GM23338 (cell line): ENCODE measurements at regions not wholly inside any gene's neighbourhood (a gene's known extent, or its start where the extent isn't known, plus 50 kb on each side); places are given as distances from the start of the nearest gene placed in this dataset.

Experiments used
- ATAC-seq: fragments of 200-7000 bp; cut with Tn5 transposase; 3 replicates; pipeline ENCODE4 v1.9.1; 2020
- DNase-seq: peaks from one replicate; pipeline ENCODE4 v3.0.0-alpha.2; 2015; ENCODE audit warnings: low spot score
- H2AFZ ChIP-seq: fragments of 200-600 bp; sonication (generic); 2 replicates; pipeline ENCODE4 v1.8.0; 2016; ENCODE audit warnings: antibody characterized with exemption, mild to moderate bottlenecking, moderate library complexity
- H3F3A ChIP-seq: fragments of 200-600 bp; sonication (generic); replicated peaks from 2 replicates; pipeline ENCODE4 v1.8.0; 2017; ENCODE audit warnings: antibody characterized with exemption, mixed run types, low read depth
- H3K27ac ChIP-seq: fragments of 200-600 bp; sonication (generic); 2 replicates; pipeline ENCODE4 v1.6.1; 2016; ENCODE audit warnings: low read depth
- H3K27me3 ChIP-seq: fragments of 200-600 bp; sonication (generic); 2 replicates; pipeline ENCODE4 v1.8.0; 2016; ENCODE audit warnings: mild to moderate bottlenecking, mixed run types, moderate library complexity; ENCODE audit not compliant: insufficient read depth
- H3K36me3 ChIP-seq: fragments of 200-600 bp; sonication (generic); 2 replicates; pipeline ENCODE4 v1.8.0; 2016; ENCODE audit warnings: mild to moderate bottlenecking; ENCODE audit not compliant: insufficient read depth
- H3K4me1 ChIP-seq: fragments of 200-600 bp; sonication (generic); 2 replicates; pipeline ENCODE4 v1.8.0; 2016; ENCODE audit warnings: mild to moderate bottlenecking, moderate library complexity; ENCODE audit not compliant: insufficient read depth
- H3K4me2 ChIP-seq: fragments of 200-600 bp; sonication (generic); 2 replicates; pipeline ENCODE4 v1.7.1; 2017; ENCODE audit warnings: mixed run types
- H3K4me3 ChIP-seq: fragments of 200-600 bp; sonication (generic); 2 replicates; pipeline ENCODE4 v1.6.1; 2016; ENCODE audit warnings: mixed run types
- H3K79me2 ChIP-seq: fragments of 200-600 bp; sonication (generic); replicated peaks from 2 replicates; pipeline ENCODE4 v1.8.0; 2017; ENCODE audit warnings: mild to moderate bottlenecking; ENCODE audit not compliant: insufficient read depth
- H3K9me2 ChIP-seq: fragments of 200-600 bp; sonication (generic); 2 replicates; pipeline ENCODE4 v1.8.0; 2017; ENCODE audit not compliant: insufficient read depth
- H4K20me1 ChIP-seq: fragments of 200-600 bp; sonication (generic); replicated peaks from 2 replicates; pipeline ENCODE4 v1.8.0; 2017; ENCODE audit warnings: mild to moderate bottlenecking; ENCODE audit not compliant: insufficient read depth
- H3K27ac Mint-ChIP-seq: 2 replicates; pipeline ENCODE4 v1.8.0; 2020; ENCODE audit warnings: inconsistent platforms, mild to moderate bottlenecking, moderate library complexity, mixed read lengths
- H3K27me3 Mint-ChIP-seq: 3 replicates; pipeline ENCODE4 v1.8.0; 2022; ENCODE audit warnings: low read depth, mild to moderate bottlenecking, moderate library complexity, mixed read lengths, inconsistent platforms; ENCODE audit not compliant: insufficient read depth, poor library complexity
- H3K36me3 Mint-ChIP-seq: 3 replicates; pipeline ENCODE4 v1.8.0; 2021; ENCODE audit warnings: low read depth, mild to moderate bottlenecking, inconsistent platforms, moderate library complexity, mixed read lengths
- H3K4me1 Mint-ChIP-seq: 3 replicates; pipeline ENCODE4 v1.8.0; 2020; ENCODE audit warnings: mild to moderate bottlenecking, inconsistent platforms, mixed read lengths
- H3K4me3 Mint-ChIP-seq: 3 replicates; pipeline ENCODE4 v1.8.0; 2021; ENCODE audit warnings: moderate library complexity, mild to moderate bottlenecking, inconsistent platforms, mixed read lengths
- H3K9me3 Mint-ChIP-seq: 3 replicates; pipeline ENCODE4 v1.8.0; 2020; ENCODE audit warnings: moderate library complexity, mild to moderate bottlenecking, inconsistent platforms, mixed read lengths
- CREB1 ChIP-seq: fragments of 250-450 bp; sonication (Bioruptor Pico); IDR thresholded peaks from 2 replicates; pipeline ENCODE4 v1.5.0; 2020; ENCODE audit warnings: low read depth, mild to moderate bottlenecking, moderate library complexity
- CTCF ChIP-seq, 2 experiments: fragments of 200-600 bp in 1 of 2; sonication (generic) in 1 of 2; conservative IDR thresholded peaks; 2 replicates each; pipeline versions ENCODE4 v1.5.1 to v1.6.1; 2016 to 2017; ENCODE audit warnings: antibody characterized with exemption in 2 of 2, low read depth in 2 of 2, mild to moderate bottlenecking in 2 of 2, moderate library complexity in 1 of 2
- EZH2 ChIP-seq: fragments of 200-600 bp; sonication (generic); IDR thresholded peaks from one replicate; pipeline ENCODE4 v1.8.0; 2017; ENCODE audit warnings: antibody characterized with exemption, mild to moderate bottlenecking, low read depth; ENCODE audit not compliant: unreplicated experiment
- EZH2phosphoT487 ChIP-seq: fragments of 200-600 bp; sonication (generic); IDR thresholded peaks from one replicate; pipeline ENCODE4 v1.8.1; 2018; ENCODE audit warnings: antibody characterized with exemption; ENCODE audit not compliant: unreplicated experiment
- JUNB ChIP-seq: IDR thresholded peaks from one replicate; pipeline ENCODE4 v1.6.1; 2016; ENCODE audit warnings: antibody characterized with exemption; ENCODE audit not compliant: unreplicated experiment
- NANOG ChIP-seq: IDR thresholded peaks from 2 replicates; pipeline ENCODE4 v1.6.1; 2016; ENCODE audit warnings: antibody characterized with exemption, borderline replicate concordance
- POLR2AphosphoS5 ChIP-seq: IDR thresholded peaks from 2 replicates; pipeline ENCODE4 v1.6.1; 2016; ENCODE audit warnings: antibody characterized with exemption, low read depth
- STAT1 ChIP-seq: IDR thresholded peaks from one replicate; pipeline ENCODE4 v1.6.1; 2016; ENCODE audit warnings: antibody characterized with exemption; ENCODE audit not compliant: unreplicated experiment
- ZNF114 ChIP-seq: fragments of 250-450 bp; sonication (Bioruptor Pico); IDR thresholded peaks from 2 replicates; pipeline ENCODE4 v1.5.0; 2020; ENCODE audit warnings: mild to moderate bottlenecking, moderate library complexity
- ZNF331 ChIP-seq: fragments of 250-450 bp; sonication (Bioruptor Pico); IDR thresholded peaks from 2 replicates; pipeline ENCODE4 v1.5.0; 2020; ENCODE audit warnings: low read depth, mild to moderate bottlenecking, moderate library complexity
- ZNF462 ChIP-seq: fragments of 250-450 bp; sonication (Bioruptor Pico); IDR thresholded peaks from 2 replicates; pipeline ENCODE4 v1.5.0; 2020; ENCODE audit warnings: mild to moderate bottlenecking, moderate library complexity
- TF ChIP-seq, protein P1 (sequence below): IDR thresholded peaks from one replicate; pipeline ENCODE4 v1.6.1; 2018; ENCODE audit warnings: antibody characterized with exemption; ENCODE audit not compliant: unreplicated experiment
- TF ChIP-seq, protein P2 (sequence below): IDR thresholded peaks from 2 replicates; pipeline ENCODE4 v1.6.1; 2016; ENCODE audit warnings: antibody characterized with exemption

DNA sequence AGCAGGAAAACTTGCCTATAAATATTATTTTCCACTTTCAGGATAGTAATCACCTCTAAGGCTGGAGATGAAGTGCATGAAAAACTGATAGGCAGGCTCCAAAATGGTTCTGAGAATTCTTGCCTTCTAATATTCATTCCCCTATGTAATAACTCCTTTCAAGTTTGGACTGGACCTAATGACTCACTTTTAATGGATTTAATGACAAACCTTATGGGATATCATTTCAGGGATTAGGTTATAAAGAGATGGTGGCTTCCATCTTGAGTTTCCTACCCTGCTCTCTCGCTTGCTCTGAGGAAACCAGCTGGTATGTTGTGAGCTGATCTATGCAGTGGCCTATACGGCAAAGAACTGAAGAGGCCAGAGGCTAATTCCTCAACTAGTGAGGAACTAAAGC, 192.0 kb downstream of the BCHE start:
- TF ChIP-seq POLR2AphosphoS5 (no peak), ZNF462 (CRISPR knock-in tag) (no peak), ZNF331 (CRISPR knock-in tag) (no peak), NANOG (no peak), EZH2 (no peak), ZNF114 (no peak), EZH2phosphoT487 (no peak), CTCF (conservative IDR thresholded peaks at IDR 0.05; ENCODE audit: low read depth in 2 of 2) (no peak), CREB1 (CRISPR knock-in tag) (no peak), JUNB (no peak), STAT1 (no peak)
- TF ChIP-seq, protein P1, sequence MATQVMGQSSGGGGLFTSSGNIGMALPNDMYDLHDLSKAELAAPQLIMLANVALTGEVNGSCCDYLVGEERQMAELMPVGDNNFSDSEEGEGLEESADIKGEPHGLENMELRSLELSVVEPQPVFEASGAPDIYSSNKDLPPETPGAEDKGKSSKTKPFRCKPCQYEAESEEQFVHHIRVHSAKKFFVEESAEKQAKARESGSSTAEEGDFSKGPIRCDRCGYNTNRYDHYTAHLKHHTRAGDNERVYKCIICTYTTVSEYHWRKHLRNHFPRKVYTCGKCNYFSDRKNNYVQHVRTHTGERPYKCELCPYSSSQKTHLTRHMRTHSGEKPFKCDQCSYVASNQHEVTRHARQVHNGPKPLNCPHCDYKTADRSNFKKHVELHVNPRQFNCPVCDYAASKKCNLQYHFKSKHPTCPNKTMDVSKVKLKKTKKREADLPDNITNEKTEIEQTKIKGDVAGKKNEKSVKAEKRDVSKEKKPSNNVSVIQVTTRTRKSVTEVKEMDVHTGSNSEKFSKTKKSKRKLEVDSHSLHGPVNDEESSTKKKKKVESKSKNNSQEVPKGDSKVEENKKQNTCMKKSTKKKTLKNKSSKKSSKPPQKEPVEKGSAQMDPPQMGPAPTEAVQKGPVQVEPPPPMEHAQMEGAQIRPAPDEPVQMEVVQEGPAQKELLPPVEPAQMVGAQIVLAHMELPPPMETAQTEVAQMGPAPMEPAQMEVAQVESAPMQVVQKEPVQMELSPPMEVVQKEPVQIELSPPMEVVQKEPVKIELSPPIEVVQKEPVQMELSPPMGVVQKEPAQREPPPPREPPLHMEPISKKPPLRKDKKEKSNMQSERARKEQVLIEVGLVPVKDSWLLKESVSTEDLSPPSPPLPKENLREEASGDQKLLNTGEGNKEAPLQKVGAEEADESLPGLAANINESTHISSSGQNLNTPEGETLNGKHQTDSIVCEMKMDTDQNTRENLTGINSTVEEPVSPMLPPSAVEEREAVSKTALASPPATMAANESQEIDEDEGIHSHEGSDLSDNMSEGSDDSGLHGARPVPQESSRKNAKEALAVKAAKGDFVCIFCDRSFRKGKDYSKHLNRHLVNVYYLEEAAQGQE: no peak
- TF ChIP-seq, protein P2, sequence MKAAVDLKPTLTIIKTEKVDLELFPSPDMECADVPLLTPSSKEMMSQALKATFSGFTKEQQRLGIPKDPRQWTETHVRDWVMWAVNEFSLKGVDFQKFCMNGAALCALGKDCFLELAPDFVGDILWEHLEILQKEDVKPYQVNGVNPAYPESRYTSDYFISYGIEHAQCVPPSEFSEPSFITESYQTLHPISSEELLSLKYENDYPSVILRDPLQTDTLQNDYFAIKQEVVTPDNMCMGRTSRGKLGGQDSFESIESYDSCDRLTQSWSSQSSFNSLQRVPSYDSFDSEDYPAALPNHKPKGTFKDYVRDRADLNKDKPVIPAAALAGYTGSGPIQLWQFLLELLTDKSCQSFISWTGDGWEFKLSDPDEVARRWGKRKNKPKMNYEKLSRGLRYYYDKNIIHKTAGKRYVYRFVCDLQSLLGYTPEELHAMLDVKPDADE: no peak
- Histone ChIP-seq H3K36me3 (no peaks in the 10 kb centered on the region), H3K4me1 (no peaks in the 10 kb centered on the region), H4K20me1 (no peaks in the 10 kb centered on the region), H3K79me2 (no peaks in the 10 kb centered on the region), H3K27me3 (no peaks in the 10 kb centered on the region), H2AFZ (0 out of 2 replicates have a peak overlapping the region, but pooled peaks have one; percentile 34), H3K4me2 (no peak overlapping the region), H3K27ac (no peak overlapping the region), H3F3A (no peaks in the 10 kb centered on the region), H3K9me2 (no peaks in the 10 kb centered on the region), H3K4me3 (no peak overlapping the region)
- Mint-ChIP-seq H3K27me3 (no peaks in the 10 kb centered on the region), H3K27ac (no peak overlapping the region), H3K36me3 (peaks cover 3% of the 10 kb centered on the region; the same call in 1 of the 3 replicates), H3K9me3 (peaks cover 5% of the 10 kb centered on the region; the same call in 2 of the 3 replicates), H3K4me3 (no peak overlapping the region), H3K4me1 (no peaks in the 10 kb centered on the region)
- no peak for DNase-seq
- no peak for ATAC-seq
